Endodermal cell (in vitro differentiated cells): ENCODE measurements at regions not wholly inside any gene's neighbourhood (a gene's known extent, or its start where the extent isn't known, plus 50 kb on each side); places are given as distances from the start of the nearest gene placed in this dataset.
A peak's percentile ranks its signal among the peaks of the same experiment; 100 is the strongest.

Experiments used
- DNase-seq: peaks from one replicate; pipeline ENCODE4 v3.0.0-alpha.2; 2017
- H3K27ac ChIP-seq: 2 replicates; pipeline ENCODE4 v1.5.1; 2013; ENCODE audit warnings: mild to moderate bottlenecking, low read depth, low read length, moderate library complexity
- H3K27me3 ChIP-seq: 2 replicates; pipeline ENCODE4 v1.6.1; 2013; ENCODE audit warnings: mild to moderate bottlenecking, low read length, moderate library complexity; ENCODE audit not compliant: insufficient read depth, control insufficient read depth, poor library complexity, severe bottlenecking
- H3K36me3 ChIP-seq: 2 replicates; pipeline ENCODE4 v1.7.0; 2013; ENCODE audit warnings: mild to moderate bottlenecking, low read length, moderate library complexity; ENCODE audit not compliant: control insufficient read depth, insufficient read depth
- H3K4me1 ChIP-seq: one replicate; pipeline ENCODE4 v1.7.0; 2013; ENCODE audit warnings: low read length; ENCODE audit not compliant: control insufficient read depth, insufficient read depth
- H3K4me3 ChIP-seq: 2 replicates; pipeline ENCODE4 v1.5.1; 2013; ENCODE audit warnings: mild to moderate bottlenecking, low read length, moderate library complexity
- H3K9ac ChIP-seq: 2 replicates; pipeline ENCODE4 v1.6.1; 2013; ENCODE audit warnings: mild to moderate bottlenecking, low read length, moderate library complexity; ENCODE audit not compliant: poor library complexity, severe bottlenecking; ENCODE audit errors: extremely low read depth
- H3K9me3 ChIP-seq: 2 replicates; pipeline ENCODE4 v1.6.1; 2013; ENCODE audit warnings: mild to moderate bottlenecking, low read length, moderate library complexity; ENCODE audit not compliant: control insufficient read depth
- H3K27ac Mint-ChIP-seq: 2 replicates; pipeline ENCODE4 v1.8.0; 2020; ENCODE audit warnings: mixed read lengths
- H3K27me3 Mint-ChIP-seq: 2 replicates; pipeline ENCODE4 v1.8.0; 2021; ENCODE audit warnings: mild to moderate bottlenecking, mixed read lengths; ENCODE audit not compliant: insufficient read depth
- H3K36me3 Mint-ChIP-seq: 2 replicates; pipeline ENCODE4 v1.8.0; 2020; ENCODE audit warnings: low read depth, mixed read lengths
- H3K4me1 Mint-ChIP-seq: 2 replicates; pipeline ENCODE4 v1.8.0; 2020; ENCODE audit warnings: mixed read lengths
- H3K4me3 Mint-ChIP-seq: 2 replicates; pipeline ENCODE4 v1.8.0; 2020; ENCODE audit warnings: mild to moderate bottlenecking, moderate library complexity, mixed read lengths
- H3K9me3 Mint-ChIP-seq: 2 replicates; pipeline ENCODE4 v1.8.0; 2020; ENCODE audit warnings: mild to moderate bottlenecking, mixed read lengths
- whole genome bisulfite sequencing, 2 experiments: methylation state at CpG; one replicate each; pipeline versions ENCODE4 v1.1.5 to v1.1.7; 2013; ENCODE audit warnings: missing lambda C conversion rate in 2 of 2, mixed read lengths in 1 of 2; ENCODE audit not compliant: insufficient coverage in 1 of 2, insufficient read length in 1 of 2; 5-methylcytosine and 5-hydroxymethylcytosine counted together
- TF ChIP-seq, protein P1 (sequence below): fragments of 200-600 bp; sonication (generic); conservative IDR thresholded peaks from 2 replicates; pipeline ENCODE4 v1.5.0; 2021; ENCODE audit warnings: antibody characterized with exemption, mild to moderate bottlenecking

GRCh38 chr15:94665676-94666441 is 434.5 kb downstream of the MCTP2 start:
- no peaks in the 10 kb centered on the region for H3K9me3 Mint-ChIP-seq
- no peak overlapping the region for H3K4me3 Mint-ChIP-seq
- TF ChIP-seq, protein P1, sequence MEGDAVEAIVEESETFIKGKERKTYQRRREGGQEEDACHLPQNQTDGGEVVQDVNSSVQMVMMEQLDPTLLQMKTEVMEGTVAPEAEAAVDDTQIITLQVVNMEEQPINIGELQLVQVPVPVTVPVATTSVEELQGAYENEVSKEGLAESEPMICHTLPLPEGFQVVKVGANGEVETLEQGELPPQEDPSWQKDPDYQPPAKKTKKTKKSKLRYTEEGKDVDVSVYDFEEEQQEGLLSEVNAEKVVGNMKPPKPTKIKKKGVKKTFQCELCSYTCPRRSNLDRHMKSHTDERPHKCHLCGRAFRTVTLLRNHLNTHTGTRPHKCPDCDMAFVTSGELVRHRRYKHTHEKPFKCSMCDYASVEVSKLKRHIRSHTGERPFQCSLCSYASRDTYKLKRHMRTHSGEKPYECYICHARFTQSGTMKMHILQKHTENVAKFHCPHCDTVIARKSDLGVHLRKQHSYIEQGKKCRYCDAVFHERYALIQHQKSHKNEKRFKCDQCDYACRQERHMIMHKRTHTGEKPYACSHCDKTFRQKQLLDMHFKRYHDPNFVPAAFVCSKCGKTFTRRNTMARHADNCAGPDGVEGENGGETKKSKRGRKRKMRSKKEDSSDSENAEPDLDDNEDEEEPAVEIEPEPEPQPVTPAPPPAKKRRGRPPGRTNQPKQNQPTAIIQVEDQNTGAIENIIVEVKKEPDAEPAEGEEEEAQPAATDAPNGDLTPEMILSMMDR, result no peak
- H3K36me3 Mint-ChIP-seq, result no peaks in the 10 kb centered on the region
- Histone ChIP-seq H3K4me1 (no peaks in the 10 kb centered on the region), H3K9me3 (no peaks in the 10 kb centered on the region), H3K4me3 (no peak overlapping the region), H3K27me3 (no peaks in the 10 kb centered on the region), H3K9ac (no peak overlapping the region), H3K27ac (no peak overlapping the region), H3K36me3 (no peaks in the 10 kb centered on the region)
- WGBS, 2 experiments, result 79 to 81% methylated on average over 6 to 7 of the region's 7 CpGs
- H3K27me3 Mint-ChIP-seq, result no peaks in the 10 kb centered on the region
- DNase-seq, result no peak
- no peak overlapping the region for H3K27ac Mint-ChIP-seq
- H3K4me1 Mint-ChIP-seq, result peaks cover 3% of the 10 kb centered on the region

DNA sequence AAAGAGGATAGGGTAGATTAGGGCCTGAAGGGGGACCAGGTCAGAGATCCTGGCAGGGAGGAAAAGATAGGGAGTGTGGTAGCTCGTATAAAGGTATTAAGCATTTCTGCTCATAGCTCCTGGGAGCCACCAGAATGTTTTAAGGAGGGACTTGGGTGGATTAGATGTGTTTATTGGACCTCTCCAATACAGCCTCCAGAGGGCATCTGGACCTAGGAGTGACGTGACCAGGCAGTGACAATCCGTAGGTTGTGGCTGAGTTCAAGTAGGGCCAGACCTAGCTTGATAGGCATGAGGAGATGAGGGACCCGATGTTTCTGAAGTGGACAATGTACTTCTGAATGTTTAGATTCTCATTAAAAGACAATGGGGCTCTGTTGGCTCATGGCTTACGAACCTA is 435.2 kb downstream of the MCTP2 start:
- Histone ChIP-seq H3K9me3 (no peaks in the 10 kb centered on the region), H3K9ac (no peak overlapping the region), H3K27me3 (no peaks in the 10 kb centered on the region), H3K27ac (no peak overlapping the region), H3K4me1 (no peaks in the 10 kb centered on the region), H3K36me3 (no peaks in the 10 kb centered on the region), H3K4me3 (no peak overlapping the region)
- H3K4me1 Mint-ChIP-seq, result peaks cover 5% of the 10 kb centered on the region
- TF ChIP-seq, protein P1, result peak; percentile 55
- H3K36me3 Mint-ChIP-seq, result no peaks in the 10 kb centered on the region
- H3K27me3 Mint-ChIP-seq, result no peaks in the 10 kb centered on the region
- WGBS, 2 experiments, result 87 to 96% methylated on average over 4 to 5 of the region's 5 CpGs
- H3K4me3 Mint-ChIP-seq, result no peak overlapping the region
- H3K9me3 Mint-ChIP-seq, result no peaks in the 10 kb centered on the region
- peak; percentile 49 for DNase-seq
- H3K27ac Mint-ChIP-seq, result no peak overlapping the region

- Histone ChIP-seq H3K9me3 (no peaks in the 10 kb centered on the region), H3K27me3 (no peaks in the 10 kb centered on the region), H3K4me3 (no peak overlapping the region), H3K27ac (no peak overlapping the region), H3K9ac (no peak overlapping the region), H3K36me3 (no peaks in the 10 kb centered on the region), H3K4me1 (no peaks in the 10 kb centered on the region)
- Mint-ChIP-seq H3K27ac (no peak overlapping the region), H3K27me3 (no peaks in the 10 kb centered on the region), H3K4me3 (no peak overlapping the region), H3K36me3 (no peaks in the 10 kb centered on the region), H3K4me1 (peaks cover 11% of the 10 kb centered on the region), H3K9me3 (no peaks in the 10 kb centered on the region)
- TF ChIP-seq, protein P1, result no peak
- 89 to 100% methylated on average over 3 to 5 of the region's 5 CpGs for WGBS, 2 experiments
- no peak for DNase-seq
Measured at GRCh38 chr15:94667109-94667508, 435.7 kb downstream of the MCTP2 start.
